Fibroblast of skin of right quadriceps (primary cell): ENCODE measurements at regions not wholly inside any gene's neighbourhood (a gene's known extent, or its start where the extent isn't known, plus 50 kb on each side); places are given as distances from the start of the nearest gene placed in this dataset.
"Not testable (repeated sequence)": the region's sequence is repeated elsewhere in the genome, so short reads cannot be mapped to it uniquely, and the experiment has no call there.

Source experiments
- DNase-seq: peaks from one replicate; pipeline ENCODE4 v3.0.0-alpha.2; 2013

- not testable (repeated sequence) for DNase-seq
Measured at GRCh38 chr1:58051187-58051586, 495.3 kb downstream of the OMA1 start.

- peak; percentile 8 for DNase-seq
Measured at GRCh38 chr1:58047265-58047858, 499.2 kb downstream of the OMA1 start.

- DNase-seq = no peak
Measured at GRCh38 chr1:58045094-58045705, 501.3 kb downstream of the OMA1 start.

GRCh38 chr1:58041621-58042020 is 504.9 kb downstream of the OMA1 start:
- DNase-seq = no peak

GRCh38 chr1:58038574-58038973 is 508.0 kb downstream of the OMA1 start:
- DNase-seq = no peak

GRCh38 chr1:58035523-58035922 is 511.0 kb downstream of the OMA1 start:
- DNase-seq = peak; percentile 17

- DNase-seq = no peak
Measured at GRCh38 chr1:58033311-58033710, 513.2 kb downstream of the OMA1 start.

GRCh38 chr1:58032611-58033073 is 513.9 kb downstream of the OMA1 start:
- DNase-seq = no peak

- DNase-seq = no peak
Measured at GRCh38 chr1:58031416-58031815, 515.1 kb downstream of the OMA1 start.

GRCh38 chr1:58030456-58030855 is 516.1 kb downstream of the OMA1 start:
- DNase-seq = no peak

GRCh38 chr1:58017641-58018040 is 528.9 kb downstream of the OMA1 start:
- DNase-seq = no peak

GRCh38 chr1:58013237-58013636 is 533.3 kb downstream of the OMA1 start:
- no peak for DNase-seq

- DNase-seq = no peak
Measured at GRCh38 chr1:58011978-58012377, 534.5 kb downstream of the OMA1 start.

GRCh38 chr1:58006421-58007046 is 540.0 kb downstream of the OMA1 start:
- no peak for DNase-seq

- DNase-seq = no peak
Measured at GRCh38 chr1:58005212-58005611, 541.3 kb downstream of the OMA1 start.

- DNase-seq = no peak
Measured at GRCh38 chr1:58003988-58004387, 542.5 kb downstream of the OMA1 start.

GRCh38 chr1:58003059-58003458 is 543.5 kb downstream of the OMA1 start:
- no peak for DNase-seq

- DNase-seq = no peak
Measured at GRCh38 chr1:58000821-58001220, 545.7 kb downstream of the OMA1 start.

- DNase-seq = no peak
Measured at GRCh38 chr1:58000116-58000515, 546.4 kb downstream of the OMA1 start.

- DNase-seq = no peak
Measured at GRCh38 chr1:57996400-57996799, 550.1 kb downstream of the OMA1 start.

- no peak for DNase-seq
Measured at GRCh38 chr1:57991289-57991688, 555.2 kb downstream of the OMA1 start.

GRCh38 chr1:57989877-57990276 is 556.6 kb downstream of the OMA1 start:
- DNase-seq = no peak

- no peak for DNase-seq
Measured at GRCh38 chr1:57987523-57987922, 559.0 kb downstream of the OMA1 start.

GRCh38 chr1:57986432-57986831 is 560.1 kb downstream of the OMA1 start:
- no peak for DNase-seq

GRCh38 chr1:57984277-57984676 is 560.4 kb upstream of the DAB1 start:
- DNase-seq = no peak
